Stimulated activated CD4-positive, alpha-beta T cell treated with anti-CD3 and anti-CD28 coated beads, Interleukin-1b, Interleukin-23, amount 100 ng/mL, for 24 hours (primary cell): ENCODE measurements at regions not wholly inside any gene's neighbourhood (a gene's known extent, or its start where the extent isn't known, plus 50 kb on each side); places are given as distances from the start of the nearest gene placed in this dataset.

ENCODE experiments used
- DNase-seq, 4 experiments: peaks; one replicate each; pipeline ENCODE4 v3.0.0-alpha.2; 2020; ENCODE audit warnings: low read depth in 4 of 4, low spot score in 1 of 4

DNA sequence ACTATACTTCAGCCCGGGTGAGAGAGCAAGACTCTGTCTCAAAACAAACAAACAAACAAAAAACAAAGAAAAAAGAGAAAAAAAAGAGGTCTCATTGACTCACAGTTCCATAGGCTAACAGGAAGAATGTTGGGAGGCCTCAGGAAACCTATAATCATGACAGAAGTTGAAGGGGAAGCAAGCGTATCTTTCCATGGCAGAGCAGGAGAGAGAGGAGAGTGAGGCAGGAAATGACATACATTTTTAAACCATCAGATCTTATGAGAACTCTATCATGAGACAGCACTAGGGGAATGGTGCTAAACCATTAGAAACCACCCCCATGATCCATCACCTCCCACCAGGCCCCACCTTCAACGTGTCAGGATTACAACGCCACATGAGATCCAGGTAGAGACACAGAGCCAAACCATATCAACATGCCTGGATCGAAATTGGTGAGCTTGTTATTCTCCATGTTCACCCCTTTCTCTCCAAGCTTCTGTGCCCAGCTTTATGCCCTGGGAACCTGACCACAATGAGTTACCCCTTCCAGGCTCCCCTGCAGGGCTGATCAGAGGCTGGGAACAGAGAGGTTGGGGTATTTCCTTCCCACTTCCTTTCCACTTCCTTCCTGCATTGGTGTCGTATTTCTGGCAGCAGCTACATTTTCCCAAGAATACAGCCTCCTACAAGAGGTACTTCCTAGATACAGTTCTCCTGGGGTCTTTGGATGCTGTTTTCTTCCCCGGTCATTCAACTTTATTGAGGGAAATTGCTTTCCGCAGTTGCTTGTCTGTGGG is 219.3 kb upstream of the FLRT2 start:
- DNase-seq, result no peak

DNA sequence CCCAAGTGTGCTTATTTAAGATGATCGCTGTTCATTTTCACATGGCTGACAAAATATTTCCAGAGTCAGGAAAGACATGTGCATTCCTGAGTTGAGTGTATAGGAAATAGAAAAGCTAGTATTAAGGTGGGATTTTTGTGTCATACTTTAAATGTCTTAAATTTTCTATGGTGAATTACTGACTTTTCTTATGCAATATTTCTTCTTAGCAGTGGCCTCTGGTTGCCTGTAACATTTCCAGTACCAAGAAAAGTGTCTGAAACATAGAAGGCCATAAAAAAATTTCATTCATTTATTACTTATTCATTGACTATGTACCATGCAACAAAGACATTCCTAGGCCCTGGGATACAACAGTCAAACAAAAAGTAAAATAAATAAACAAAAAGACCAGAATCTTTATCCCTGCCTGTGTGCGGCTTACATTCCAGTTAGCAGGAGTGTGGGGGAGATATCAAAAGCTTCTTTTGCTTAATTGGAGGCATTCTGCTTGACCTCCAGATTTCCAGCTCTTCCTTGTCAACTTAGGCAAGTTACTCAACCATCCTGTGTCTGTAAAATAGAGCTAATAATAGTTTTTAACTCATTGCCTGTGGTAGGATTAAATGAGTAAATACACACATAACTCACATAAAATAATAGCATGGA is 216.3 kb upstream of the FLRT2 start:
- no peak for DNase-seq

DNA sequence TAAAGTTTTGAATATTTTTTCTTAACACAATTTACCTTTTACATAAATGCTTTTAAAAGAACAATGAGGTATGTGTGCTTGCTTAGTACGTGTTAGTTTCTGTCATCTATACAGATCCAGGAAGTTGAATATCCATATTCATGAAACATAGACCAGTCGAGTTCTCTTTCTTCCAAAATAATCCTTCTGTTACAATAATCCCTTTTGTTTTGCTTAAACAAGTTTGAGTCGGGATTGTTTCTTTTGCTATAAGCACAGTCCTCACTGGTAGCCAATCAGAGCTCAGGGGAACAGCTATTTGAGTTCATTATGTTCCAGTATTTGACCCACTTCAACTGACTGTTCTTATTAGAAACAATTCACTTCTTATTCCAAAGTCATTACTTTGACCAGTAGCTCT is 214.7 kb upstream of the FLRT2 start:
- DNase-seq, result no peak

DNA sequence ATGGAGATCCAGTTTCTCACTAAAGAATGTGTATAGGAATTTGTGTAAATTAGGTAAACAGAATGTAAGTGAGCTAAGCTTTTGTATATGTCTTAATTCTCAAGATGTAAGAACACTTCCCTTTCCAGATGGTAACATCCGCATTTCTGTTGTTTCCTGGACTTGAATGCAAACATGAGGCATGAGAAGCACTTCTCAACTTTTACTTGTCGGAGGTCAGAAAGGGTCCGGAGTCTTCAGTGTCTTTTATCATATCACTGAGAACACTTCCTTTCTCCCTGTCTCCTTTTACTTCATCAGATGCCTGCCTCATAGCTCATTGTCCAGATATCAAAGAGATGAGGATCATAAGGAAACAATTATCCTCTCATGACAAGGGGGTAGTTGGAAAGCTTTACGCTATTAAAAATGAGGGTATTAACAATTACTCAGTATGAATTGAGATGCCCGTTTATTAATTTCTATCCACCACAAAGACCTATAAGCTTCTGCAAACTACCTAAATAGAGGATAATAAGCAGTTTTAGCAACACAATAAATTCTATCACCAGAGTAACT is 214.1 kb upstream of the FLRT2 start:
- no peak for DNase-seq

DNA sequence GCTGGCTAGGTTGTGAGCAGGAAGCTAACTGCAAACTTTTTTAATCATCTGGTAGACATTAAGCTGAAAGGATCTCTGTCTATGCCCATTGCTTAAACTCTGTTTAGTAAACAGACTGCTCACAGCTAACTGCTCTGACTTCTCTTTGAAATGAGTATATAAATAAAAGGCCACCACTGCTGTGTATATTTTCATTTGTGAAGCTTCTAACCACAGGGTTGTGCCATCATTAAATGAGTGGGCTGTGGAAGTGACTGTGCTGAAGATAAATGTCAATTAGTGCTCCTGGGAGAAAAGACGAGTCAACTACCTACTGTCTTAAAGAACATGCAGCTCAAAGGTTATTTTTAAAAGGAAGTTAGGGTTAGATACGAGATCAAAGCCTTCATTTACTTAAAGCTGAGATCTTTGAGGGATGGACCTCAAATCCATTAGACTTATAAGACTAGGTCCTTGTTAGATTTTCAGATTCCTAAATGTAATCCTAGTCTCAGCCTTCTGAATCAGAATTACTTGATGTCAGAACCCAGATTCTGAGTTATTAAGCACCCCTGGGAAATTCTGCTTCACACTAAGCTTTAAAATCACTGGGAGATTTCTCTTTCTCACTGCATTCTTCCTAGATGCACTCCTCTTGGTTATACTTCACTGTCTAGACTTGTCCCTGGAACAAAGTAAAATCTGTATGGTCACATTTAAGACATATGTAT is 213.1 kb upstream of the FLRT2 start:
- DNase-seq, result no peak

DNA sequence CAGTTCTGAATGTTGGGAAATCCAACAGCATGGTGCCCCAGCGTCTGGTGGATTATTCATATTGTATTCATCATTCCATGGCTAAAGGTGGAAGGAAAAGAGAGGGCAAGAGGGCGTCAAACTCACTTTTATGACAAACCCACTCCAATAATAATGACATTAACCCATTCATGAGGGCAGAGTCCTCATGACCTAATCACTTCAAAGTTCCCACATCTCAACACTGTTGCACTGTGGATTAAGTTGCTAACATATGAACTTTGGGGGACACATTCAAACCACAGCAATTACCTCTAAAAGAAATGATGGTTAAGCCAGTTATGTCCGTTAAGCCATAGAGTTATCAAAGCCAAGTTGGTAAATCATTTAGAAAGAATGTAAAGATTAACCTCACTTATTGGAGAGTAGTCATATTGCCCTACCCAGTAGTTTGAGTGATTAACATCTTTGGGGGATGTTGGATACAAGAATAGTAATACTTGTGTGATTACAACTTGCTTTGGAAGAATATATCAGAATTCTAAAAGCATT is 212.4 kb upstream of the FLRT2 start:
- no peak for DNase-seq

DNA sequence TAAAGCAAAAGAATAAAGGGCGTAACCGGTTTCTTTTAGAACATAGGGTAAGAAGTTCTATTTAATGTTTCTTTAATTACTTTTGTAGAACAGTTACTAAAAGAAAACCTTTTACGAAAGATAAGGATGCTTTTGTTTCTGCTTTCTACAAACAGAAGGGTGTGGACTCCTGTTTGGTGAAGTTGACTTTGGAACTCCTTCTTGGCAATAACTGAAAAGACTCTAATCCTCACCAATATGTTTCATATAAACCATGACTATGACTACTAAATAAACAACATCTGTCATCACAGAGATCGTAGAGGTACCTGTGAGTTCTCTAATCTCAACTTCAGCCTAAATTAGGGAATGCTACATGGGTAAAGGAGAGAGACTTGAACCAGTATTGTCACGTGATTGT is 210.8 kb upstream of the FLRT2 start:
- DNase-seq, result no peak

DNA sequence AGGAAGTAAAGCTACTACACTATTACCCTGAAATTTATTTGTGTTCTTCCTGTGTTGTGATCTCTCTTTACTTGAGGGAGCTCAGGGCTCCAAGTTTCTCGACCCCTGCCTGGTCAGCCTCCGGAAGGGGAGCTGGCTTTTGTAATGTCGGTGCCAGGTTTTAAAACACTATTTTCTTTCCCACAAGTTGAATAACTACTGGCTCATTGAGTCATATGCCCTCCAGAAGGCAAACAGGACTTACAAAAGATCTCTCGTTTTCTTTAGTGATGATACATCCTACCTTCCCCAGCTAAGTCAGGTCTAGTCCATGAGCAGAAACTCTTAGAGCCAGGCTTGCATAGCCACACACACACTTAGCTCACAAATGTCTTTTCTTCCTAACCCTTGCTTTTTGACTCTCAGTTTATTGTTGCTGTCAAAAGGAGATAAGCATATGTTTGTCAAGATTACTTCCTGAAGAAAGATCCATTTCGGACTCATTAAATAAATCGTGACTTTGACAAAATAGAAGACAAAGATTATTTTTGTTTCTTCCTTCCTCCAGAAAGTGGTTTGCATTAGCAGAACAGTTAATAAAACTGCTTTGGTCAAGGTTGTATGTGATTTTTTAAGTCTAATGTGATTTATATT is 209.8 kb upstream of the FLRT2 start:
- DNase-seq, result no peak

DNA sequence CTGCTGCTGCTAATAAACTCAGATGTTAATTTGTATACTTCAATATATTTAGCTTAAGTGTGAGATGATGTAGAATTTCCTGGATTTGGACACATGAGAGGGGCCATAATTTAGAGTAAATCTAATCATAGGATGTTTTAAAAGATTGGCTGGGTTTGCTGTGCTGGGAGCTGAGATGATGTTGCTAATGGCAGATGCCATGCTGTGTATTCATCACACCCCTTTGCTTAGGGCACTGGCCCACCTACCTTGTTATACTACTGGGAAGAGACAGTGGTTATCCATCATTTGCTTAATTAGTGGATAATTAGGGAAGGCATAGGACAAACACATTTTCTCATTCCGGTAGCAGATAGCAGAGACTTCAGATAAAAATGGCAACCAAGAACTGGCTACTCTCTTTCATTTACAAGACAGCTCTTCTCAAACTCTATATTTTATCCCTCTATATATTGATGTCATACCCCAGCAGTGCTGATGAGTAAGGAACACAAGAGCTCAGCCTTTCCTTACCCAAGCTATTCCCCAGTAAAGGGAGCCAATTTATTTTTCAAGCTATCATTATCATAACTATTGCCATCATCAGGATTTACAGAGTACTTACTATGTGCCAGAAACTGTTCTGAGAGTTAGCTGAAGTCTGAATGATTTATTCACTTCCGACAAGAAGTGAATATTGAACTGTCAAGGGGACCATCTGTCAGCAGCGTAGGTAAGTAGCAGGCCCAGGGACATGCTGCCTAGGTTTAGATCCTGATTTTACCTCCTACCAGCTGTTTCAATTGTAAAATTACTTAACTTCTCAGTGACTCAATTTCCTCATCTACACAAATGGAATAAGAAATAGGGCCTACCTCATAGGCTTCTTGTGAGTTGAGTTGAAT is 204.6 kb upstream of the FLRT2 start:
- no peak for DNase-seq

DNA sequence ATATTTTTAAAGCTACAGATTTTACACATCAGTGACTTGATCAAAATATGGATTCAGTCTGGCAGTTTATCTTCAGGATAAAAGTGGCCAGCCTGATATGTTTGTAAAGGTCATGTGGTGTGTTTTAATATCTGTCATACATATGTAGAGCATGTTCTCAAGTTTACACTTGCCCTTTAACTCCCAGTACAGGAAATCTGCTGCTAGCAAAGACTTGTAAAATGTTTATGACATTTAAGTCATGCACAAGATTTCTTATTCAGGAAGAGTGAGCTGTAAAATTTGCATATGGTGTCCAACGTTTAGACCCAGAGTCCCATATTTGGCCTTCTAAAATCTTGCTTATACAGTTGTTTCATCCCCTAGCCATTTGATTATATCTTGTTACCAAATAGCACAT is 197.5 kb upstream of the FLRT2 start:
- DNase-seq, result no peak

DNA sequence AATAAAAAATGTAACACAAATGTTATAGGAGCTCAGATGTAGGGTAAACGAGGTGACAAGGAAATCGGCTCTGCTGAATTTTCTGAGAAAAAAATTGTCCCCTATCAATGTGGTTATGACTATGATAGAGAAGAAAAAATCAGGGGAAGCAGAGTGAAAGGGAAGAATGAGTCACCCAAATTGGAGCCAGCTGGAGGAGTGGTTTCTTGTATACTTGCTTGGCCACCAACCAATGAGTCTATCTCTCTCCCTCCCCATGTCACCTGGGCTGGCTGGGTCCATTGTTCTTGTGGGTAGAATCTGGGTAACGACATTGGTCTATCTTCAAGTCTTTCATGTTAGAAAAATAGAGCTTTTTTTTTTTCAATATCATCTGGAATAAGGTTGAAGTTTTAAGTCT is 196.6 kb upstream of the FLRT2 start:
- DNase-seq, result no peak

DNA sequence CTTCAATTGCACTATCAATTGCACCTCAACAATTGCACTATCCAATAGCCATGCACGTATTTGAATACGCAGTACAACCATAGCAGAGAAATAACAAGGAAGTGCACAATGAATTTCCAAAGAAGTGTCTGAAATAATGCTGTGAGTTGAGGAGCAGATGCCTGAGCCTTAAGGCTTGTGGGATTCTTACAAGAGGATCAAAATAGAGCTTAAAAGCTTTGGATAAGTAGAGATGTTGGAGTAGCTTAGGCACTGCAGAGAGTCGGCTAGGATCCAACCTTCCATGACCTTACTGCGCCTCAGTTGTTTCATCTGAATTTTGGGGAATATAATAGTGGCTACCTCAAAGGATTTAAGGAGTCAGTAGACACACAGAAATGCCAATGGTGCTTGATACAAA is 196.1 kb upstream of the FLRT2 start:
- DNase-seq, result no peak

DNA sequence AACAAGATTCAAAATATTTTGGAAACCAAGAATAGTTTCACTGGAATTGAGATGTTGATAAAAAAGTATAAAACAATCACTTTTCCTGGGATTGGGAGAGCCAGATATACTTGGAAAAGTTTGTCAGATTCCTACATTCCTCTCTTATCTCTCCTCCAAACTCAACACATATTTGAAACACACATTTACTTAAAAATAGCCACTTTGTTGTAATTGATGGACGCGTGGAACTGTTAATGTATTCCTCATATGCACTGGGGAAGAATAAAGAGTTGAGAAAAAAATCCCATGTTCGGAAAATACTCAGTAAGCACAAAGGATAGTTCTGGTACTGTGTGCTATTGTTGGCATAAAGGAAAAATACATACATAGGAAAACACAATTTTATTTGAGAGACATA is 195.6 kb upstream of the FLRT2 start:
- DNase-seq, result no peak

DNA sequence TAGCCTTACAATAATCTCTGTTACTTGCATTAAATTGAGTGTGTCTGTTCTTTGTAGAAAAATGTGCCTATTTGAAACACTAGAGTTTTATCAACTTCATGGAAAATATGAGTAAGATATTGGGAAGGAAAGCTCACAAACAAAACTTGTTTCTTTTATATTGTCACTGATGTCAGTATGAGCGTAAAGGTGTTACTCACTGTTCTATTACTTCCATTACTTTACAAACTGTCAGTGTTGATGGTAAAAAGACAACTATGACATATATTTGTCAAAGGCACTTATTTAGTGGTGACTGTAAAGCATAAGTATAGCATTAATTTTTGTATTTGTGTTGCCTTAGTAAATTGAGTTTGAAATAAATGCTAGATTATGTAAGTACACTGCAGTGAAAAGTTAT is 193.7 kb upstream of the FLRT2 start:
- no peak for DNase-seq

DNA sequence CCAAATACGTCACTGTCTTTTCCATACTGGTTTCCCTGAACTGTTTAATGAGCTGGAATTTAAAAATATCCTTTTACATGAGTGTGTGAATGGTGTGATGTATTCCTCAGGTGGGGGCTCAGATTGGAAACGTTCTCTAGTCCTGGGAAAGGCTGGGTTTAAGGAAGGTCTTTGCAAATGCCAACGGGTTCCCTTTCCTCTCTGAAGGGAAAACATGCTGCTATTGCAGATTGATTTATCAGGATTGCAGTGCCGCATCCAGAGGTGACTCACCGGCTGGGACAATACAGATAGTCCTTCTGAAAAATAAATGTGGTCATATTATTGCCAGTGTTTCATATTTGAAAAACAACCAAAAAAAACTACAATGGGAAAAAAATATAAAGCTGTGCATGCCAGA is 193.1 kb upstream of the FLRT2 start:
- DNase-seq, result no peak

DNA sequence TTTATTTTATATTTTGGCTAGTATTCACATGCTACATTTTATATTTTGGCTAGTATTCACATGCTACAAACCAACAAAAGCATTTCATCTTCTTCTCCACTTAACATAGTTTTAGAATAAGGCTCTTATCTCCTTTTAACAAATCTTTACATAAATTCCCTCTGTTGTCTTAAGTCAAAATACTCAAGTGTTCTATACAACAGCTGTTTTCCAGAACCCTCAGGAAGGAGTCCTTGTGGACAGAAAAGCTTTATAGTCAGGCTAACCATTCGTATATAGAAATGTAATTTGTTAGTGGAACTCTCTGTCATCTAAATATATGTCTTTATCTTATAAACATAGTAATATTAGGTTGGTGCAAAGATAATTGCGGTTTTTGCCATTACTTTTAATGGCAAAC is 191.0 kb upstream of the FLRT2 start:
- no peak for DNase-seq

DNA sequence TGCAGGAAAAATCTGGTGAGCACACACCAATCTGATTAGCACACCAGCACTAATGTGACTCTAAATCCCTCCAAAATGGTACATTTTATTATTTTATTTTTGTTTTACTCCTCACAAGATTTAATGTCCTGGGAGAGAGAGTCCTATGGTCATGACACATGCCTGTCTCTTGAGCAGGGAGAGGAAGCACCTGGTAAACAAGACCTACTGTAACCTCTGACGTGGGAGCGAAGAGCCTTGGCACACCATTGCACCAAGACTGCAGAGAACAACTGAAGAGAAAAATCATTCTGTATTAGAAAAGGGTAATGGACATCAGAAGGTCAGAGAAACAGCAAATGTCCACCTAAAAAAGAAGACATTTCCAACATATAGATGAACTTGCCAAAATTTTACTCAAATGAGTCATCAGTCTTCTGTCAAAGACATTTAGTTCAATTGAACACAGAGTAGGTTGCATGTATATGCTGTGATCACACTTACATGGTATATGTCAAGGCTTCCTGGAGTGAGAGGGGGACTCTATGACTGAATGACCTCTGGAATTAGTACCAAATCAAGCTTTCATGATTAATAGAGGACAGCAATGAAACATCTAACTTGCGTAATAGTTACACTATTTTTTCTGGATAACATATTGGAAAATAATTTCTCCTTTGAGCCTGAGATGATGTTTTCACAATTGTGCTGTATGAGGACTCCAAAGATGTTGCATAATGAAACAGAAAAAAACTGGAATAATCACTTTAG is 186.9 kb upstream of the FLRT2 start:
- no peak for DNase-seq

DNA sequence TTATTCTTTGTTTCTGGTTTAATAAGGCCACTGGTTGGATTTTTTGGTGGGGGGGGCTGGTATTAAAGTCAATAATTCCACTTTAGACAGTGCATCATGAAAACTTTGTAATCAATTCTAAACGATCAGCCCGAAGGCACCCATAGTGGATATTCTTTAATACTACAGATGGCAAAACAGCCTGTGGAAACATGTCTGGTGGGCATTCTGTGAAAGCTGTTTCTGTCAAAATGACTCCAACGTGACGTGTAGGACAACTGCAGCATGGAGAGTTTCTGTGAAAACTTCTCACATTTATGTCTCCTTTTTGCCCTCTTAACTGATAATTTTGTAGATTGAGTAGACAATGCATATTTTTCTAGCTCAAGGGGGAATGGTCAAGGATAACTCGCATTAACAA is 185.8 kb upstream of the FLRT2 start:
- no peak for DNase-seq

DNA sequence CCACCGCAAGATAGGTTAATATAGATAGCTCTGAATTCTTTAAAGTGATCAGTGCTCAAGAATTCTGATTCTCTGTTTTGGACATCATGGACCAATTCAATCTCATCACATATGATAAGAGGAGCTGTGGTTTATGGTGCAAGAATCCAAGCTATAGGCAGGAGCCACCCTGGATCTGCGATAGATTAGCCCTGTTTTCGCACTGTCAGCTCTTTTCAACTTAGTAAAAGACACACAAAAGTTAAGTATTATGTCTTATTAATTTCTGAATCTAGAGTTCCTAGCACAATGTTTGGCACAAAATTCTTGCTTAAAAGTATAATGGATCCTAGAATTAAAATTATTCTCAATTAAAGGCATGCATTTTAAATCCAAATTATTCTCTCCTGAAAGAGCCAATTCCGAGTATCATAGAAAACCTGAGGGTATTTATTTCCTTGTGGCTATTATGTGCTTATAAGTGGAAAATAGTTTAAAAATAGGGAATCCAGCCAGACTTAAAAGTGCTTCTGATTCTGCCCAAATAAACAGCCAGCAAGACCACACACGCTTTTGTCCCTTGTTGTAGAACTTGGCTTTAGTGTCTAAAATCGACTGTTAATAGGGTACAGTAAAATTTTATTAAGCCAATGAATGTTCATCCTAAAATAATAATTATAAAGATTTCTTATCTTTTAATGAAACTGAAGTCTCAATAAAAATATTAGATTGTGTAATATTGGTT is 184.9 kb upstream of the FLRT2 start:
- DNase-seq, result no peak
